Keratinocyte (primary cell): ENCODE measurements at regions not wholly inside any gene's neighbourhood (a gene's known extent, or its start where the extent isn't known, plus 50 kb on each side); places are given as distances from the start of the nearest gene placed in this dataset.

Experiments
- DNase-seq: peaks from one replicate; pipeline ENCODE4 v3.0.0-alpha.2; 2011; ENCODE audit warnings: low read depth, missing footprints, low spot score
- FAIRE-seq: peaks from 2 replicates; lab custom pipeline; 2011; peaks lifted over from hg19 to GRCh38; lab: Jason Lieb, UNC
- H2AFZ ChIP-seq: 2 replicates; pipeline ENCODE4 v1.6.0; 2012; ENCODE audit warnings: low read length, control low read depth, inconsistent platforms; ENCODE audit not compliant: control insufficient read depth
- H3K27ac ChIP-seq: 2 replicates; pipeline ENCODE4 v1.5.1; 2011; ENCODE audit warnings: low read length; ENCODE audit not compliant: control insufficient read depth, insufficient read depth
- H3K27me3 ChIP-seq: 3 replicates; pipeline ENCODE4 v1.6.0; 2011; ENCODE audit warnings: low read length; ENCODE audit not compliant: control insufficient read depth, insufficient read depth; ENCODE audit errors: extremely low read depth
- H3K36me3 ChIP-seq, 2 experiments: 2 replicates in 1 of 2; 3 replicates in 1 of 2; pipeline ENCODE4 v1.5.1; 2011; ENCODE audit warnings: low read length in 2 of 2, mild to moderate bottlenecking in 1 of 2; ENCODE audit not compliant: control insufficient read depth in 2 of 2, insufficient read depth in 2 of 2; ENCODE audit errors: extremely low read depth in 1 of 2
- H3K4me1 ChIP-seq: 3 replicates; pipeline ENCODE4 v1.5.1; 2011; ENCODE audit warnings: low read length; ENCODE audit not compliant: control insufficient read depth, insufficient read depth; ENCODE audit errors: extremely low read depth
- H3K4me2 ChIP-seq: 3 replicates; pipeline ENCODE4 v1.6.0; 2011; ENCODE audit warnings: low read depth, low read length; ENCODE audit not compliant: control insufficient read depth, insufficient read depth; ENCODE audit errors: extremely low read depth
- H3K4me3 ChIP-seq, 3 experiments: fragments of 200-600 bp in 1 of 3; sonication (generic) in 1 of 3; 2 replicates in 2 of 3; 3 replicates in 1 of 3; pipeline ENCODE4 v1.5.1; 2011 to 2016; ENCODE audit warnings: low read length in 3 of 3, mild to moderate bottlenecking in 3 of 3, control low read depth in 2 of 3, inconsistent platforms in 1 of 3, low read depth in 1 of 3, mixed read lengths in 1 of 3, mixed run types in 1 of 3, moderate library complexity in 1 of 3; ENCODE audit not compliant: control insufficient read depth in 2 of 3, insufficient read depth in 2 of 3; ENCODE audit errors: extremely low read depth in 1 of 3
- H3K79me2 ChIP-seq: 2 replicates; pipeline ENCODE4 v1.6.0; 2012; ENCODE audit warnings: low read length; ENCODE audit not compliant: control insufficient read depth, insufficient read depth
- H3K9ac ChIP-seq: 3 replicates; pipeline ENCODE4 v1.6.0; 2011; ENCODE audit warnings: low read length; ENCODE audit not compliant: control insufficient read depth, insufficient read depth; ENCODE audit errors: extremely low read depth
- H3K9me1 ChIP-seq: 3 replicates; pipeline ENCODE4 v1.6.0; 2011; ENCODE audit warnings: low read length; ENCODE audit not compliant: control insufficient read depth, insufficient read depth; ENCODE audit errors: extremely low read depth
- H3K9me3 ChIP-seq: 2 replicates; pipeline ENCODE4 v1.5.1; 2012; ENCODE audit warnings: low read depth, low read length; ENCODE audit not compliant: control insufficient read depth
- H4K20me1 ChIP-seq: 3 replicates; pipeline ENCODE4 v1.6.0; 2011; ENCODE audit warnings: low read length; ENCODE audit not compliant: control insufficient read depth, insufficient read depth; ENCODE audit errors: extremely low read depth
- EZH2 ChIP-seq: IDR thresholded peaks from one replicate; pipeline ENCODE4 v1.6.1; 2012; ENCODE audit warnings: inconsistent platforms, mild to moderate bottlenecking, low read length, moderate library complexity
- dilution Hi-C: fragments of 300-500 bp; cut with MboI; formaldehyde crosslinking; loops from one replicate; pipeline ENCODE4 v1.7.0; 2020; ENCODE audit warnings: low sequenced_read_pairs; ENCODE audit not compliant: extremely low pct_ligation_motif_present
- TF ChIP-seq, protein P1 (sequence below), 3 experiments: IDR thresholded peaks in 1 of 3; conservative IDR thresholded peaks in 1 of 3; optimal IDR thresholded peaks in 1 of 3; 2 replicates in 2 of 3; 3 replicates in 1 of 3; pipeline versions ENCODE3 to v1.5.1; 2011; ENCODE audit warnings: low read length in 3 of 3, mild to moderate bottlenecking in 3 of 3, moderate library complexity in 2 of 3, control low read depth in 1 of 3, inconsistent platforms in 1 of 3; ENCODE audit not compliant: insufficient read depth in 2 of 3; ENCODE audit errors: extremely low read depth in 1 of 3

DNA sequence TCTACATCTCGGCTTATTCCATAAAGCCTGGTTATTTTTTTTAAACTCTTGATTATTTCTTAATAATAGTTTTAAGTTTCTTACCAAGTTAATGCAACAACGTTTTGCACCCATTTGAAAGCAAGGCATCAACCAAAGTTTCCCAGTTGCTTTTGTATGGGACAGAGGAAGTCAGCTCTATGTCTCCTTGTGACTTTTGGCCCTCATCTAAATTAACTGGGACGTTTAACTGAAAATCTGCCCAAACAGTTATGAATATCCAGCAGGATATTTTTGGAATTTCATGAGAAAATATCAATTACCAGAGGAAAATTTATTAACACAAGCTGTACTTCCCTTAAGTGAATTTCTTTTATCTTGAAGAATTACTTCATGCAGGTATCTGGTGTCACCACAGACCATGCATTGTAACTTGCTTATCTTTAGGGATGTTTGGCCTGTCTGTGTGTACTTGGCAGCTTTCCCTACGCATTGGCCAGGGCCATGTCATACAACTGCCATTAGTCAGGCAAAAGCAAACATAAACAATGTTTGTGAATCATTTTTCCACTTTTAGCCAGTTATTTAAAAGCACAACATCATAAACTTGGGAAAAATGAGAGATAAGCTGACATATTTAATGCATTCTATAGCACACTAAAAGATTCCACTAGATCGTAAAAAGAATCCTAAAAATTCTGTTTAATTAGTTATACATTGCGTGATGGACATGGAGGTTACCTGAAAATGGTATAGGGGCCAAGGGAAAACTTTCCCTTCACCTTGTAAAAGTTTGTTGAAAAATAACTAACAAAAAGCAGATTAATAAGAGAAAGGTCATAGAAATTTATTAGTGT lies 101.4 kb upstream of the PDE5A start:
- no peaks in the 10 kb centered on the region for H3K27me3 ChIP-seq
- no peaks in the 10 kb centered on the region for H3K9me3 ChIP-seq
- dilution Hi-C loops: no loop called here
- H3K9me1 ChIP-seq: no peaks in the 10 kb centered on the region
- DNase-seq: no peak
- no peak overlapping the region for H3K27ac ChIP-seq
- FAIRE-seq: no peak
- no peak overlapping the region for H2AFZ ChIP-seq
- no peaks in the 10 kb centered on the region for H3K4me1 ChIP-seq
- TF ChIP-seq, protein P1, sequence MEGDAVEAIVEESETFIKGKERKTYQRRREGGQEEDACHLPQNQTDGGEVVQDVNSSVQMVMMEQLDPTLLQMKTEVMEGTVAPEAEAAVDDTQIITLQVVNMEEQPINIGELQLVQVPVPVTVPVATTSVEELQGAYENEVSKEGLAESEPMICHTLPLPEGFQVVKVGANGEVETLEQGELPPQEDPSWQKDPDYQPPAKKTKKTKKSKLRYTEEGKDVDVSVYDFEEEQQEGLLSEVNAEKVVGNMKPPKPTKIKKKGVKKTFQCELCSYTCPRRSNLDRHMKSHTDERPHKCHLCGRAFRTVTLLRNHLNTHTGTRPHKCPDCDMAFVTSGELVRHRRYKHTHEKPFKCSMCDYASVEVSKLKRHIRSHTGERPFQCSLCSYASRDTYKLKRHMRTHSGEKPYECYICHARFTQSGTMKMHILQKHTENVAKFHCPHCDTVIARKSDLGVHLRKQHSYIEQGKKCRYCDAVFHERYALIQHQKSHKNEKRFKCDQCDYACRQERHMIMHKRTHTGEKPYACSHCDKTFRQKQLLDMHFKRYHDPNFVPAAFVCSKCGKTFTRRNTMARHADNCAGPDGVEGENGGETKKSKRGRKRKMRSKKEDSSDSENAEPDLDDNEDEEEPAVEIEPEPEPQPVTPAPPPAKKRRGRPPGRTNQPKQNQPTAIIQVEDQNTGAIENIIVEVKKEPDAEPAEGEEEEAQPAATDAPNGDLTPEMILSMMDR (optimal IDR thresholded peaks at IDR 0.05 in 1 of 3, IDR thresholded peaks at IDR 0.05 in 1 of 3, conservative IDR thresholded peaks at IDR 0.05 in 1 of 3; ENCODE audit: extremely low read depth in 1 of 3, insufficient read depth in 2 of 3, low read length in 3 of 3): no peak
- no peak for TF ChIP-seq EZH2
- H4K20me1 ChIP-seq: no peaks in the 10 kb centered on the region
- no peaks in the 10 kb centered on the region for H3K36me3 ChIP-seq
- H3K9ac ChIP-seq: no peak overlapping the region
- H3K4me3 ChIP-seq: no peak overlapping the region
- H3K4me2 ChIP-seq: no peak overlapping the region
- no peaks in the 10 kb centered on the region for H3K79me2 ChIP-seq

DNA sequence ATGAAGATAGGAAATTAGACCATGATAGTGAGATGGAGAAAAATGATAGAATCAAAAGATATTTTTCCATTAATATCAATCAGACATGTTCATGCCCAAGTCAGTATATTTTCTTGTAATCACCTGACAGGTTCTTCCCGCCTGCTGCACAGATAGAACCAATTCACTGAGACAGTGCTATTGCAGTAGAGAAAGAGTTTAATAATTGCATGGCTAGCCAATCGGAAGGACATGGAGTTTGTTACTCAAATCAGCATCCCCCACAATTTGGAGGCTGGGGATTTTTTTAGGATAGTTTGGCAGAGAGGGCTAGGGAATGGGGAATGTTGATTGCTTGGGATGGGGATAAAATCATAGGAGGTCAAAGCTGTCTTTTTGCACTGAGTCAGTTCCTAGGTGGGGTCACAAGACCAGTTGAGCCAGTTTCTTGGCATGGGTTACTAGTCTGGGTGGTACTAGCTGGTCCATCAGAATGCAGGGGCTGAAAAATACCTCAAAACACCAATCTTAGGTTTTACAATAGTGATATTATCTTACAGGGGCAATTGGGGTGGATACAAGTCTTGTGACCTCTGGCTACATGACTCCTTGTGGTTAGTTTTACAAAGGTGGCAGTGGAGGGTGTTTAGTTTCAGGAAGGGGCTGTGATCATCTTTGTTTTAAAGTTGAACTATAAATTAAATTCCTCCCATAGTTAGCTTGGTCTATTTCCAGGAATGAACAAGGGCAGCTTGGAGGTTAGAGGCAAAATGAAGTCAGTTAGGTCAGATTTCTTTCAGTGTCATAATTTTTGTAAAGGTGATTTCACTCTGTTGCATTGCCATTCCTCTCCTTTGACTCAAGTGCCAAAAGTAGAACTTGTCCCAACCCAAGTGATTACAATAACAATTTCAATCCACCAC lies 100.3 kb upstream of the PDE5A start:
- Histone ChIP-seq H2AFZ (no peak overlapping the region), H3K4me3 (no peak overlapping the region), H3K4me2 (no peak overlapping the region), H3K9me1 (no peaks in the 10 kb centered on the region), H3K27ac (no peak overlapping the region), H3K4me1 (no peaks in the 10 kb centered on the region), H3K9ac (no peak overlapping the region), H3K79me2 (no peaks in the 10 kb centered on the region), H3K9me3 (no peaks in the 10 kb centered on the region), H3K27me3 (no peaks in the 10 kb centered on the region), H4K20me1 (no peaks in the 10 kb centered on the region), H3K36me3 (no peaks in the 10 kb centered on the region)
- dilution Hi-C loops: no loop called here
- FAIRE-seq (no peak), DNase-seq (no peak)
- TF ChIP-seq, protein P1 (optimal IDR thresholded peaks at IDR 0.05 in 1 of 3, IDR thresholded peaks at IDR 0.05 in 1 of 3, conservative IDR thresholded peaks at IDR 0.05 in 1 of 3; ENCODE audit: extremely low read depth in 1 of 3, insufficient read depth in 2 of 3, low read length in 3 of 3): no peak
- TF ChIP-seq EZH2: no peak
